OCI-LY3 (cell line): ENCODE measurements at regions not wholly inside any gene's neighbourhood (a gene's known extent, or its start where the extent isn't known, plus 50 kb on each side); places are given as distances from the start of the nearest gene placed in this dataset.

Experiments used
- H2AFZ ChIP-seq: fragments of 200-600, 300-600 bp; shearing (Covaris generic); 2 replicates; pipeline ENCODE4 v1.6.0; 2014; ENCODE audit warnings: antibody characterized with exemption, low read depth, low read length
- H3K27ac ChIP-seq: fragments of 200-600, 300-600 bp; sonication (generic); 2 replicates; pipeline ENCODE4 v1.5.1; 2014; ENCODE audit warnings: mild to moderate bottlenecking, low read length, moderate library complexity, mixed read lengths
- H3K27me3 ChIP-seq: fragments of 200-600, 300-600 bp; sonication (generic); 2 replicates; pipeline ENCODE4 v1.6.1; 2014; ENCODE audit warnings: low read depth, low read length, mixed read lengths
- H3K36me3 ChIP-seq: fragments of 200-600, 300-600 bp; sonication (generic); replicated peaks from 2 replicates; pipeline ENCODE3; 2014; ENCODE audit warnings: low read depth, low read length, mixed read lengths
- H3K4me1 ChIP-seq: fragments of 300-600, 200-600 bp; sonication (generic); 2 replicates; pipeline ENCODE4 v1.6.1; 2014; ENCODE audit warnings: low read length, mixed read lengths
- H3K4me2 ChIP-seq: fragments of 200-600, 300-600 bp; sonication (generic); 2 replicates; pipeline ENCODE4 v1.6.1; 2014; ENCODE audit warnings: low read length, mixed read lengths
- H3K4me3 ChIP-seq: fragments of 300-600, 200-600 bp; sonication (generic); 2 replicates; pipeline ENCODE4 v1.5.1; 2014; ENCODE audit warnings: antibody characterized with exemption, mild to moderate bottlenecking, low read length, moderate library complexity
- H3K79me2 ChIP-seq: fragments of 300-600, 200-600 bp; shearing (Covaris generic); 2 replicates; pipeline ENCODE4 v1.6.1; 2014; ENCODE audit warnings: mild to moderate bottlenecking, low read length, mixed read lengths
- H3K9ac ChIP-seq: fragments of 300-600, 200-600 bp; shearing (Covaris generic); 2 replicates; pipeline ENCODE4 v1.6.0; 2014; ENCODE audit warnings: mild to moderate bottlenecking, low read length, moderate library complexity
- H3K9me3 ChIP-seq: fragments of 200-600, 300-600 bp; shearing (Covaris generic); 2 replicates; pipeline ENCODE4 v1.6.1; 2014; ENCODE audit warnings: low read length, mixed read lengths; ENCODE audit not compliant: insufficient read depth
- H4K20me1 ChIP-seq: fragments of 200-600, 300-600 bp; sonication (generic); 2 replicates; pipeline ENCODE4 v1.6.1; 2016; ENCODE audit warnings: low read length, mixed read lengths; ENCODE audit not compliant: insufficient read depth
- CTCF ChIP-seq: fragments of 200-600, 300-600 bp; sonication (generic); IDR thresholded peaks from 2 replicates; pipeline ENCODE4 v1.5.1; 2014; ENCODE audit warnings: antibody characterized with exemption, low read length, low read depth
- EZH2phosphoT487 ChIP-seq: fragments of 200-600 bp; shearing (Covaris generic); IDR thresholded peaks from 2 replicates; pipeline ENCODE4 v1.6.1; 2018; ENCODE audit warnings: antibody characterized with exemption, mixed run types, low read depth

- H3K27me3 ChIP-seq = no peaks in the 10 kb centered on the region
- H3K9me3 ChIP-seq = no peaks in the 10 kb centered on the region
- no peaks in the 10 kb centered on the region for H4K20me1 ChIP-seq
- peaks cover 4% of the 10 kb centered on the region for H3K36me3 ChIP-seq
- no peaks in the 10 kb centered on the region for H3K4me1 ChIP-seq
- H2AFZ ChIP-seq = no peak overlapping the region
- no peaks in the 10 kb centered on the region for H3K79me2 ChIP-seq
- TF ChIP-seq EZH2phosphoT487 = no peak
- no peak for TF ChIP-seq CTCF
- no peak overlapping the region for H3K4me3 ChIP-seq
- no peak overlapping the region for H3K9ac ChIP-seq
- no peak overlapping the region for H3K4me2 ChIP-seq
- no peak overlapping the region for H3K27ac ChIP-seq
These were observed 1438.8 kb downstream of the PCDH7 start for GRCh38 chr4:32158961-32159360.

- no peaks in the 10 kb centered on the region for H3K79me2 ChIP-seq
- TF ChIP-seq EZH2phosphoT487 (no peak), CTCF (no peak)
- no peak overlapping the region for H3K27ac ChIP-seq
- H3K27me3 ChIP-seq = no peaks in the 10 kb centered on the region
- H2AFZ ChIP-seq = no peak overlapping the region
- H3K4me2 ChIP-seq = no peak overlapping the region
- no peaks in the 10 kb centered on the region for H4K20me1 ChIP-seq
- H3K4me1 ChIP-seq = no peaks in the 10 kb centered on the region
- no peak overlapping the region for H3K4me3 ChIP-seq
- peaks cover 4% of the 10 kb centered on the region for H3K36me3 ChIP-seq
- H3K9ac ChIP-seq = no peak overlapping the region
- H3K9me3 ChIP-seq = no peaks in the 10 kb centered on the region
These were observed 1441.2 kb downstream of the PCDH7 start for GRCh38 chr4:32161392-32161791.

GRCh38 chr4:32163125-32163524 is 1443.0 kb downstream of the PCDH7 start:
- no peak overlapping the region for H3K4me2 ChIP-seq
- no peak overlapping the region for H3K27ac ChIP-seq
- H3K27me3 ChIP-seq = no peaks in the 10 kb centered on the region
- H4K20me1 ChIP-seq = no peaks in the 10 kb centered on the region
- no peak overlapping the region for H2AFZ ChIP-seq
- no peak for TF ChIP-seq EZH2phosphoT487
- no peak overlapping the region for H3K9ac ChIP-seq
- no peak overlapping the region for H3K4me3 ChIP-seq
- peaks cover 4% of the 10 kb centered on the region for H3K36me3 ChIP-seq
- H3K9me3 ChIP-seq = no peaks in the 10 kb centered on the region
- no peaks in the 10 kb centered on the region for H3K79me2 ChIP-seq
- H3K4me1 ChIP-seq = no peaks in the 10 kb centered on the region

- Histone ChIP-seq H3K79me2 (no peaks in the 10 kb centered on the region), H3K9me3 (no peaks in the 10 kb centered on the region), H3K36me3 (no peaks in the 10 kb centered on the region), H3K4me1 (no peaks in the 10 kb centered on the region), H3K4me3 (no peak overlapping the region), H4K20me1 (no peaks in the 10 kb centered on the region), H2AFZ (no peak overlapping the region), H3K27me3 (no peaks in the 10 kb centered on the region), H3K4me2 (no peak overlapping the region), H3K27ac (no peak overlapping the region), H3K9ac (no peak overlapping the region)
- TF ChIP-seq EZH2phosphoT487 (no peak), CTCF (no peak)
These were observed 1449.7 kb downstream of the PCDH7 start for GRCh38 chr4:32169841-32170240.

GRCh38 chr4:32172086-32172485 is 1451.9 kb downstream of the PCDH7 start:
- Histone ChIP-seq H3K36me3 (no peaks in the 10 kb centered on the region), H4K20me1 (no peaks in the 10 kb centered on the region), H3K79me2 (no peaks in the 10 kb centered on the region), H3K27me3 (no peaks in the 10 kb centered on the region), H3K27ac (no peak overlapping the region), H2AFZ (no peak overlapping the region), H3K9me3 (no peaks in the 10 kb centered on the region), H3K4me3 (no peak overlapping the region), H3K4me1 (no peaks in the 10 kb centered on the region), H3K4me2 (no peak overlapping the region), H3K9ac (no peak overlapping the region)
- TF ChIP-seq EZH2phosphoT487 (no peak), CTCF (no peak)
